ENCODE measurements at regions not wholly inside any gene's neighbourhood (a gene's known extent, or its start where the extent isn't known, plus 50 kb on each side); places are given as distances from the start of the nearest gene placed in this dataset.

DNA sequence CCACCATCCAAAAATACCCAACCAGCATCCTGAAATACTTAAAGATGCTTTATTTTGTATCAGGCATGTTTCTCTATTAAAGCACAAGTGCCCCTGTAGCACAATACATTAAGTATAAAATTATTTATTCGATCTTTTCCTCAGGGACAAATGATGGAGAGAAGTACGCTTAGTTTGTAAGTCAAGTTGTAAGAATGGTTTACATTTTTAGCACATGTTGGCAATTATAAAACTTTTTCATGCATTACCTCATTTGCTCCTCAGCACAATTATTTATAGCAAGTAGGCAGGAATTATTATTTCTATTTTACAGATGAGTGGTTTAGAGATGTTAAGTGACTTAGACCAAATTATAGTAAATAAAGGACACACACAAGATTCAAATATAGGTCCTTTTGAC is 232.6 kb upstream of the HTR2A start:
- Histone ChIP-seq H3K36me3 (replicated peaks in 1 of 2; ENCODE audit: control insufficient read depth in 1 of 2, insufficient read depth in 2 of 2, low read length in 2 of 2) (no peaks in the 10 kb centered on the region), H3K9ac (ENCODE audit: insufficient read depth, low read depth, low read length) (no peak overlapping the region), H3K27me3 (ENCODE audit: control insufficient read depth in 1 of 2, insufficient read depth in 2 of 2, low read length in 2 of 2) (no peaks in the 10 kb centered on the region), H2AFZ (ENCODE audit: low read length) (no peak overlapping the region), H3K4me2 (ENCODE audit: low read depth, low read length) (no peak overlapping the region), H3K4me1 (ENCODE audit: insufficient read depth, low read length) (no peaks in the 10 kb centered on the region), H3K9me3 (ENCODE audit: low read length) (no peaks in the 10 kb centered on the region), H3K79me2 (ENCODE audit: insufficient read depth, low read length) (no peaks in the 10 kb centered on the region), H3K27ac (ENCODE audit: extremely low read length, insufficient read depth, low read length) (no peak overlapping the region), H4K20me1 (ENCODE audit: insufficient read depth, low read length) (no peaks in the 10 kb centered on the region), H3K4me3 (replicated peaks in 1 of 3; ENCODE audit: insufficient read depth in 1 of 3, low read depth in 2 of 3, low read length in 3 of 3) (no peak overlapping the region)
- FAIRE-seq (no peak), ATAC-seq (no peak), DNase-seq (ENCODE audit: low spot score) (no peak)
- no TSS peak for BruUV-seq (replicated peaks)
- WGBS (ENCODE audit: low lambda C conversion rate) = 0% methylated on average over 2 of the region's 2 CpGs
- in situ Hi-C loops (cut with HindIII; ENCODE audit: extremely low pct_ligation_motif_present, low pct_unique_long_range_greater_than_20kb) (no loop called here), intact Hi-C loops (cut with micrococcal nuclease; ENCODE audit: unreplicated experiment) (no loop called here)
- TF ChIP-seq CC2D1A (CRISPR knock-in tag; IDR thresholded peaks at IDR 0.05) = no peak
- no peak for TF ChIP-seq HDAC2 (CRISPR knock-in tag; IDR thresholded peaks at IDR 0.05)
- no peak for TF ChIP-seq TBP (CRISPR knock-in tag; IDR thresholded peaks at IDR 0.05)
- TF ChIP-seq RARG (CRISPR knock-in tag; IDR thresholded peaks at IDR 0.05; ENCODE audit: low read depth) = no peak
- no peak for TF ChIP-seq RNF2 (conservative IDR thresholded peaks at IDR 0.05; ENCODE audit: low read depth)
- no peak for TF ChIP-seq ARNT (IDR thresholded peaks at IDR 0.05)
- no peak for TF ChIP-seq ZNF709 (CRISPR knock-in tag; IDR thresholded peaks at IDR 0.05)
- TF ChIP-seq, protein P1, sequence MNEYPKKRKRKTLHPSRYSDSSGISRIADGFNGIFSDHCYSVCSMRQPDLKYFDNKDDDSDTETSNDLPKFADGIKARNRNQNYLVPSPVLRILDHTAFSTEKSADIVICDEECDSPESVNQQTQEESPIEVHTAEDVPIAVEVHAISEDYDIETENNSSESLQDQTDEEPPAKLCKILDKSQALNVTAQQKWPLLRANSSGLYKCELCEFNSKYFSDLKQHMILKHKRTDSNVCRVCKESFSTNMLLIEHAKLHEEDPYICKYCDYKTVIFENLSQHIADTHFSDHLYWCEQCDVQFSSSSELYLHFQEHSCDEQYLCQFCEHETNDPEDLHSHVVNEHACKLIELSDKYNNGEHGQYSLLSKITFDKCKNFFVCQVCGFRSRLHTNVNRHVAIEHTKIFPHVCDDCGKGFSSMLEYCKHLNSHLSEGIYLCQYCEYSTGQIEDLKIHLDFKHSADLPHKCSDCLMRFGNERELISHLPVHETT (CRISPR knock-in tag; conservative IDR thresholded peaks at IDR 0.05) = no peak
- no peak for TF ChIP-seq PHF5A (CRISPR knock-in tag; IDR thresholded peaks at IDR 0.05; ENCODE audit: low read depth, unreplicated experiment)
- no peak for TF ChIP-seq ZNF382 (CRISPR knock-in tag; IDR thresholded peaks at IDR 0.05; ENCODE audit: borderline replicate concordance)
- TF ChIP-seq RBM39 (IDR thresholded peaks at IDR 0.05; ENCODE audit: low read depth, low read length, poor library complexity, severe bottlenecking) = no peak
- no peak for TF ChIP-seq ATF7 (IDR thresholded peaks at IDR 0.05)
- no peak for TF ChIP-seq ATF7 (CRISPR knock-in tag; IDR thresholded peaks at IDR 0.05)
- no peak for TF ChIP-seq POLR2AphosphoS2 (IDR thresholded peaks at IDR 0.05; ENCODE audit: low read depth, low read length)
- TF ChIP-seq ZNF549 (CRISPR knock-in tag; IDR thresholded peaks at IDR 0.05) = no peak
- TF ChIP-seq ZNF816 (CRISPR knock-in tag; IDR thresholded peaks at IDR 0.05; ENCODE audit: borderline replicate concordance) = no peak
- no peak for TF ChIP-seq ZNF556 (CRISPR knock-in tag; IDR thresholded peaks at IDR 0.05; ENCODE audit: borderline replicate concordance)
- TF ChIP-seq ZNF121 (CRISPR knock-in tag; IDR thresholded peaks at IDR 0.05) = no peak
- no peak for TF ChIP-seq ZC3H4 (CRISPR knock-in tag; IDR thresholded peaks at IDR 0.05; ENCODE audit: borderline replicate concordance)
- no peak for TF ChIP-seq IKZF4 (CRISPR knock-in tag; IDR thresholded peaks at IDR 0.05; ENCODE audit: borderline replicate concordance, low read depth, not compliant biosample characterization)
- POLR2A ChIA-PET = no interaction called here
- CTCF ChIA-PET (ENCODE audit: low intra/inter-chr PET ratio, low total read pairs) = no interaction called here

All from HepG2 (cell line).